ENCODE measurements at regions not wholly inside any gene's neighbourhood (a gene's known extent, or its start where the extent isn't known, plus 50 kb on each side); places are given as distances from the start of the nearest gene placed in this dataset.

GRCh38 chr7:118642396-118642795 lies 417.9 kb downstream of the ANKRD7 start:
- H3K4me3 Mint-ChIP-seq: no peak overlapping the region
- no peaks in the 10 kb centered on the region for H3K4me1 Mint-ChIP-seq (ENCODE audit: low read depth)
- no peaks in the 10 kb centered on the region for H3K27me3 Mint-ChIP-seq (ENCODE audit: low read depth)
- peaks cover 4% of the 10 kb centered on the region for H3K9me3 Mint-ChIP-seq
- DNase-seq: no peak
- no peak for ATAC-seq
- H3K36me3 Mint-ChIP-seq (ENCODE audit: insufficient read depth): no peaks in the 10 kb centered on the region

- ATAC-seq: no peak
- Mint-ChIP-seq H3K36me3 (ENCODE audit: insufficient read depth) (no peaks in the 10 kb centered on the region), H3K4me3 (no peak overlapping the region), H3K9me3 (peaks cover 4% of the 10 kb centered on the region), H3K27me3 (ENCODE audit: low read depth) (no peaks in the 10 kb centered on the region), H3K4me1 (ENCODE audit: low read depth) (no peaks in the 10 kb centered on the region)
- DNase-seq: no peak
Measured at GRCh38 chr7:118644346-118644745, 419.8 kb downstream of the ANKRD7 start.

- Mint-ChIP-seq H3K4me3 (no peak overlapping the region), H3K36me3 (ENCODE audit: insufficient read depth) (no peaks in the 10 kb centered on the region), H3K27me3 (ENCODE audit: low read depth) (no peaks in the 10 kb centered on the region), H3K4me1 (ENCODE audit: low read depth) (no peaks in the 10 kb centered on the region), H3K9me3 (peaks cover 7% of the 10 kb centered on the region)
- DNase-seq: no peak
- no peak for ATAC-seq
Measured at GRCh38 chr7:118648002-118648401, 423.5 kb downstream of the ANKRD7 start.

GRCh38 chr7:118657391-118658005 lies 433.0 kb downstream of the ANKRD7 start:
- Mint-ChIP-seq H3K4me3 (no peak overlapping the region), H3K36me3 (ENCODE audit: insufficient read depth) (no peaks in the 10 kb centered on the region), H3K9me3 (peaks cover 15% of the 10 kb centered on the region), H3K4me1 (ENCODE audit: low read depth) (no peaks in the 10 kb centered on the region), H3K27me3 (ENCODE audit: low read depth) (no peaks in the 10 kb centered on the region)
- DNase-seq: no peak
- ATAC-seq: no peak

GRCh38 chr7:118662266-118662665 lies 437.8 kb downstream of the ANKRD7 start:
- DNase-seq: no peak
- Mint-ChIP-seq H3K27me3 (ENCODE audit: low read depth) (no peaks in the 10 kb centered on the region), H3K4me1 (ENCODE audit: low read depth) (no peaks in the 10 kb centered on the region), H3K4me3 (no peak overlapping the region), H3K36me3 (ENCODE audit: insufficient read depth) (no peaks in the 10 kb centered on the region), H3K9me3 (peaks cover 13% of the 10 kb centered on the region)
- ATAC-seq: no peak

GRCh38 chr7:118664498-118664897 lies 440.0 kb downstream of the ANKRD7 start:
- no peak overlapping the region for H3K4me3 Mint-ChIP-seq
- DNase-seq: no peak
- H3K4me1 Mint-ChIP-seq (ENCODE audit: low read depth): no peaks in the 10 kb centered on the region
- ATAC-seq: no peak
- no peaks in the 10 kb centered on the region for H3K36me3 Mint-ChIP-seq (ENCODE audit: insufficient read depth)
- peaks cover 17% of the 10 kb centered on the region for H3K9me3 Mint-ChIP-seq
- no peaks in the 10 kb centered on the region for H3K27me3 Mint-ChIP-seq (ENCODE audit: low read depth)

GRCh38 chr7:118671149-118671548 lies 446.6 kb downstream of the ANKRD7 start:
- no peaks in the 10 kb centered on the region for H3K36me3 Mint-ChIP-seq (ENCODE audit: insufficient read depth)
- no peak overlapping the region for H3K4me3 Mint-ChIP-seq
- H3K27me3 Mint-ChIP-seq (ENCODE audit: low read depth): no peaks in the 10 kb centered on the region
- no peaks in the 10 kb centered on the region for H3K4me1 Mint-ChIP-seq (ENCODE audit: low read depth)
- no peak for ATAC-seq
- no peak for DNase-seq
- H3K9me3 Mint-ChIP-seq: peaks cover 9% of the 10 kb centered on the region

GRCh38 chr7:118684796-118685195 lies 460.3 kb downstream of the ANKRD7 start:
- DNase-seq (no peak), ATAC-seq (no peak)
- Mint-ChIP-seq H3K36me3 (ENCODE audit: insufficient read depth) (no peaks in the 10 kb centered on the region), H3K9me3 (peaks cover 9% of the 10 kb centered on the region), H3K4me1 (ENCODE audit: low read depth) (no peaks in the 10 kb centered on the region), H3K4me3 (no peak overlapping the region), H3K27me3 (ENCODE audit: low read depth) (no peaks in the 10 kb centered on the region)

- H3K27me3 Mint-ChIP-seq (ENCODE audit: low read depth): no peaks in the 10 kb centered on the region
- no peak for DNase-seq
- ATAC-seq: no peak
- H3K9me3 Mint-ChIP-seq: peaks cover 13% of the 10 kb centered on the region
- H3K36me3 Mint-ChIP-seq (ENCODE audit: insufficient read depth): no peaks in the 10 kb centered on the region
- H3K4me3 Mint-ChIP-seq: no peak overlapping the region
- H3K4me1 Mint-ChIP-seq (ENCODE audit: low read depth): no peaks in the 10 kb centered on the region
Measured at GRCh38 chr7:118689403-118689802, 464.9 kb downstream of the ANKRD7 start.

- Mint-ChIP-seq H3K36me3 (ENCODE audit: insufficient read depth) (no peaks in the 10 kb centered on the region), H3K4me3 (no peak overlapping the region), H3K4me1 (ENCODE audit: low read depth) (no peaks in the 10 kb centered on the region), H3K27me3 (ENCODE audit: low read depth) (no peaks in the 10 kb centered on the region), H3K9me3 (peaks cover 20% of the 10 kb centered on the region)
- no peak for ATAC-seq
- DNase-seq: no peak
Measured at GRCh38 chr7:118696879-118697278, 472.4 kb downstream of the ANKRD7 start.

- H3K4me3 Mint-ChIP-seq: no peak overlapping the region
- ATAC-seq: no peak
- DNase-seq: no peak
- no peaks in the 10 kb centered on the region for H3K27me3 Mint-ChIP-seq (ENCODE audit: low read depth)
- no peaks in the 10 kb centered on the region for H3K4me1 Mint-ChIP-seq (ENCODE audit: low read depth)
- peaks cover 12% of the 10 kb centered on the region for H3K9me3 Mint-ChIP-seq
- no peaks in the 10 kb centered on the region for H3K36me3 Mint-ChIP-seq (ENCODE audit: insufficient read depth)
Measured at GRCh38 chr7:118699222-118699621, 474.7 kb downstream of the ANKRD7 start.

- H3K4me1 Mint-ChIP-seq (ENCODE audit: low read depth): no peaks in the 10 kb centered on the region
Measured at GRCh38 chr7:118708741-118709140, 484.2 kb downstream of the ANKRD7 start.

GRCh38 chr7:118711688-118712087 lies 487.2 kb downstream of the ANKRD7 start:
- no peaks in the 10 kb centered on the region for H3K4me1 Mint-ChIP-seq (ENCODE audit: low read depth)
- H3K4me3 Mint-ChIP-seq: no peak overlapping the region
- no peak for DNase-seq
- no peaks in the 10 kb centered on the region for H3K27me3 Mint-ChIP-seq (ENCODE audit: low read depth)
- no peaks in the 10 kb centered on the region for H3K9me3 Mint-ChIP-seq
- H3K36me3 Mint-ChIP-seq (ENCODE audit: insufficient read depth): no peaks in the 10 kb centered on the region
- no peak for ATAC-seq

More at GRCh38 chr7:118708741-118709140, 484.2 kb downstream of the ANKRD7 start:
- H3K4me3 Mint-ChIP-seq: no peak overlapping the region
- no peak for ATAC-seq
- H3K9me3 Mint-ChIP-seq: no peaks in the 10 kb centered on the region
- H3K36me3 Mint-ChIP-seq (ENCODE audit: insufficient read depth): no peaks in the 10 kb centered on the region
- H3K27me3 Mint-ChIP-seq (ENCODE audit: low read depth): no peaks in the 10 kb centered on the region
- DNase-seq: no peak

- no peak for ATAC-seq
Measured at GRCh38 chr7:118713039-118713438, 488.5 kb downstream of the ANKRD7 start.

GRCh38 chr7:118720632-118721031 lies 496.1 kb downstream of the ANKRD7 start:
- Mint-ChIP-seq H3K27me3 (ENCODE audit: low read depth) (no peaks in the 10 kb centered on the region), H3K4me3 (no peak overlapping the region), H3K36me3 (ENCODE audit: insufficient read depth) (no peaks in the 10 kb centered on the region), H3K4me1 (ENCODE audit: low read depth) (no peaks in the 10 kb centered on the region), H3K9me3 (peaks cover 4% of the 10 kb centered on the region)
- DNase-seq (no peak), ATAC-seq (no peak)

More at GRCh38 chr7:118713039-118713438, 488.5 kb downstream of the ANKRD7 start:
- H3K36me3 Mint-ChIP-seq (ENCODE audit: insufficient read depth): no peaks in the 10 kb centered on the region
- H3K9me3 Mint-ChIP-seq: no peaks in the 10 kb centered on the region
- no peak for DNase-seq
- no peak overlapping the region for H3K4me3 Mint-ChIP-seq
- no peaks in the 10 kb centered on the region for H3K27me3 Mint-ChIP-seq (ENCODE audit: low read depth)
- no peaks in the 10 kb centered on the region for H3K4me1 Mint-ChIP-seq (ENCODE audit: low read depth)

- Mint-ChIP-seq H3K4me3 (no peak overlapping the region), H3K27me3 (ENCODE audit: low read depth) (no peaks in the 10 kb centered on the region), H3K36me3 (ENCODE audit: insufficient read depth) (no peaks in the 10 kb centered on the region), H3K4me1 (ENCODE audit: low read depth) (no peaks in the 10 kb centered on the region), H3K9me3 (peaks cover 19% of the 10 kb centered on the region)
- DNase-seq: no peak
- no peak for ATAC-seq
Measured at GRCh38 chr7:118731854-118732253, 507.4 kb downstream of the ANKRD7 start.
